NCI-H748 (cell line): ENCODE measurements at regions not wholly inside any gene's neighbourhood (a gene's known extent, or its start where the extent isn't known, plus 50 kb on each side); places are given as distances from the start of the nearest gene placed in this dataset.

Source experiments
- DNase-seq: peaks from one replicate; lab custom pipeline; 2025; ENCODE audit not compliant: unreplicated experiment; lab: John Stamatoyannopoulos, UW

DNA sequence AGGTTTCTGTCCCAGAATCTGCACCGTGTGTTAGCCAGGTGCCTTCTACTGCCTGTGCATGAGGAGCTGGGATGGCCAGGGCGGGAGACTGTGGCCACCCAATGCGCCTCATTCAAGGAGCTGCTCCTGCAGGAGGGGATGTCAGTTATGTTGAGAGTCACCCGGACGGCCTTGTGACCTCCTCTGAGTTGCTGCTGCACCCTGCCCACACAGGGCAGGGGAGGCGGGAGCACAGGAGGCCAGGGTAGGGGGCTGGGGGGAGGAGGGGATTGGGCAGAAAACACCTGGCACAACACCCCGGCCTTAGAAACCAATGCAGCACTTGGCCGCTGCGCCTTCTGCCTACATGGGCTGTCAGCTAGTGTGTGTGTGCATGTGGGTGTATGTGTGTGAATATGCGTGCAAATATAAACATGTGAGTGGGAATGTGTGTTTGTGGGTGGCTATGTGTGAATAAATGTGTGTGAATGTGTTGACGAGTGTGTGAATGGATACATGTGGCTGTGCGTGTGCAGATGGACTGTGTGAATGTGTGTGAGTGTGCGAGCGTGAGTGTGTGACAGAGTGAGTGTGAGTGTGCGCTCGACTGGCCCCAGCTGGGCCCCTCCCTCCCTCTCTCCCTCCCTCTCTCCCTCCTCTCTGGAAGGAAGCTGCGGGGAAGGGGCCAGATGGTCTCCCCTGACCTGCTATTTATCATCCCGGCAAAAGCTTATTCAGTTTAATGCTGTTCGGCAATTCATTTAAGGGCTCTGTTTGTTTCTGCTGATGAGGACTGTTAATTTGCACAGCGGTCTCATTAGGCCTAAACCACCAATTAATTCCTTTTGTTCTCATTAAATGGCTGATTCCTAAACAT, 106.9 kb downstream of the TLE3 start:
- DNase-seq = peak; percentile 74

- peak; percentile 74 for DNase-seq
These were observed 106.2 kb downstream of the TLE3 start for GRCh38 chr15:69991551-69991980.

- no peak for DNase-seq
These were observed 105.4 kb downstream of the TLE3 start for GRCh38 chr15:69992348-69992747.

GRCh38 chr15:69994429-69995205, 103.1 kb downstream of the TLE3 start:
- no peak for DNase-seq

GRCh38 chr15:69996321-69997160, 101.2 kb downstream of the TLE3 start:
- DNase-seq = peak; percentile 89

GRCh38 chr15:69997161-69997485, 100.6 kb downstream of the TLE3 start:
- DNase-seq = peak; percentile 91
